Osteoblast (primary cell): ENCODE measurements at regions not wholly inside any gene's neighbourhood (a gene's known extent, or its start where the extent isn't known, plus 50 kb on each side); places are given as distances from the start of the nearest gene placed in this dataset.

Source experiments
- DNase-seq: peaks from one replicate; pipeline ENCODE4 v3.0.0; 2011; ENCODE audit warnings: low spot score, mixed read lengths; ENCODE audit not compliant: insufficient read length; ENCODE audit errors: missing footprints
- H2AFZ ChIP-seq: 2 replicates; pipeline ENCODE4 v1.6.0; 2011; ENCODE audit warnings: mild to moderate bottlenecking, low read length
- H3K27ac ChIP-seq: 2 replicates; pipeline ENCODE4 v1.5.1; 2011; ENCODE audit warnings: mild to moderate bottlenecking, low read depth, low read length, moderate library complexity
- H3K27me3 ChIP-seq: 2 replicates; pipeline ENCODE4 v1.6.0; 2012; ENCODE audit warnings: mild to moderate bottlenecking, control low read depth, inconsistent platforms, low read length, moderate library complexity; ENCODE audit not compliant: insufficient read depth
- H3K36me3 ChIP-seq: 2 replicates; pipeline ENCODE4 v1.5.1; 2011; ENCODE audit warnings: mild to moderate bottlenecking, low read length, control low read depth, moderate library complexity; ENCODE audit not compliant: insufficient read depth
- H3K4me1 ChIP-seq: 2 replicates; pipeline ENCODE4 v1.5.1; 2011; ENCODE audit warnings: mild to moderate bottlenecking, low read length, control low read depth, moderate library complexity; ENCODE audit not compliant: insufficient read depth
- H3K4me2 ChIP-seq: 2 replicates; pipeline ENCODE4 v1.6.0; 2011; ENCODE audit warnings: mild to moderate bottlenecking, low read length; ENCODE audit not compliant: insufficient read depth
- H3K4me3 ChIP-seq: fragments of 200-600 bp; sonication (generic); 3 replicates; pipeline ENCODE4 v1.5.1; 2012; ENCODE audit warnings: mild to moderate bottlenecking, low read length, inconsistent platforms; ENCODE audit not compliant: insufficient read depth
- H3K79me2 ChIP-seq: 2 replicates; pipeline ENCODE4 v1.6.0; 2012; ENCODE audit warnings: mild to moderate bottlenecking, low read length, control low read depth, inconsistent platforms; ENCODE audit not compliant: insufficient read depth
- H3K9me3 ChIP-seq: 2 replicates; pipeline ENCODE4 v1.5.1; 2011; ENCODE audit warnings: low read depth, low read length, control low read depth
- H4K20me1 ChIP-seq: 2 replicates; pipeline ENCODE4 v1.6.0; 2012; ENCODE audit warnings: mild to moderate bottlenecking, low read length, control low read depth; ENCODE audit not compliant: insufficient read depth
- TF ChIP-seq, protein P1 (sequence below): IDR thresholded peaks from 2 replicates; pipeline ENCODE4 v1.5.1; 2011; ENCODE audit warnings: mild to moderate bottlenecking, low read depth, low read length, moderate library complexity; ENCODE audit errors: extremely low read depth

GRCh38 chr12:94027561-94027960 lies 120.8 kb upstream of the PLXNC1 start:
- Histone ChIP-seq H4K20me1 (no peaks in the 10 kb centered on the region), H3K27me3 (peaks cover 3% of the 10 kb centered on the region), H3K79me2 (no peaks in the 10 kb centered on the region), H2AFZ (no peak overlapping the region), H3K9me3 (no peaks in the 10 kb centered on the region), H3K4me1 (no peaks in the 10 kb centered on the region), H3K36me3 (no peaks in the 10 kb centered on the region), H3K27ac (no peak overlapping the region), H3K4me3 (no peak overlapping the region), H3K4me2 (no peak overlapping the region)
- TF ChIP-seq, protein P1, sequence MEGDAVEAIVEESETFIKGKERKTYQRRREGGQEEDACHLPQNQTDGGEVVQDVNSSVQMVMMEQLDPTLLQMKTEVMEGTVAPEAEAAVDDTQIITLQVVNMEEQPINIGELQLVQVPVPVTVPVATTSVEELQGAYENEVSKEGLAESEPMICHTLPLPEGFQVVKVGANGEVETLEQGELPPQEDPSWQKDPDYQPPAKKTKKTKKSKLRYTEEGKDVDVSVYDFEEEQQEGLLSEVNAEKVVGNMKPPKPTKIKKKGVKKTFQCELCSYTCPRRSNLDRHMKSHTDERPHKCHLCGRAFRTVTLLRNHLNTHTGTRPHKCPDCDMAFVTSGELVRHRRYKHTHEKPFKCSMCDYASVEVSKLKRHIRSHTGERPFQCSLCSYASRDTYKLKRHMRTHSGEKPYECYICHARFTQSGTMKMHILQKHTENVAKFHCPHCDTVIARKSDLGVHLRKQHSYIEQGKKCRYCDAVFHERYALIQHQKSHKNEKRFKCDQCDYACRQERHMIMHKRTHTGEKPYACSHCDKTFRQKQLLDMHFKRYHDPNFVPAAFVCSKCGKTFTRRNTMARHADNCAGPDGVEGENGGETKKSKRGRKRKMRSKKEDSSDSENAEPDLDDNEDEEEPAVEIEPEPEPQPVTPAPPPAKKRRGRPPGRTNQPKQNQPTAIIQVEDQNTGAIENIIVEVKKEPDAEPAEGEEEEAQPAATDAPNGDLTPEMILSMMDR = no peak
- DNase-seq = no peak

GRCh38 chr12:94031763-94032162 lies 116.6 kb upstream of the PLXNC1 start:
- no peaks in the 10 kb centered on the region for H3K79me2 ChIP-seq
- DNase-seq = no peak
- TF ChIP-seq, protein P1 = no peak
- H3K27me3 ChIP-seq = peaks cover 7% of the 10 kb centered on the region
- H3K4me1 ChIP-seq = no peaks in the 10 kb centered on the region
- H4K20me1 ChIP-seq = no peaks in the 10 kb centered on the region
- H3K4me2 ChIP-seq = no peak overlapping the region
- H3K36me3 ChIP-seq = no peaks in the 10 kb centered on the region
- no peak overlapping the region for H2AFZ ChIP-seq
- no peak overlapping the region for H3K4me3 ChIP-seq
- no peak overlapping the region for H3K27ac ChIP-seq
- H3K9me3 ChIP-seq = no peaks in the 10 kb centered on the region

- DNase-seq = no peak
- Histone ChIP-seq H3K27me3 (peaks cover 7% of the 10 kb centered on the region), H3K27ac (no peak overlapping the region), H3K4me3 (no peak overlapping the region), H3K79me2 (no peaks in the 10 kb centered on the region), H2AFZ (no peak overlapping the region), H3K4me2 (no peak overlapping the region), H4K20me1 (no peaks in the 10 kb centered on the region), H3K36me3 (no peaks in the 10 kb centered on the region), H3K9me3 (no peaks in the 10 kb centered on the region), H3K4me1 (no peaks in the 10 kb centered on the region)
- TF ChIP-seq, protein P1 = no peak
These were observed 116.0 kb upstream of the PLXNC1 start for GRCh38 chr12:94032368-94032767.

DNA sequence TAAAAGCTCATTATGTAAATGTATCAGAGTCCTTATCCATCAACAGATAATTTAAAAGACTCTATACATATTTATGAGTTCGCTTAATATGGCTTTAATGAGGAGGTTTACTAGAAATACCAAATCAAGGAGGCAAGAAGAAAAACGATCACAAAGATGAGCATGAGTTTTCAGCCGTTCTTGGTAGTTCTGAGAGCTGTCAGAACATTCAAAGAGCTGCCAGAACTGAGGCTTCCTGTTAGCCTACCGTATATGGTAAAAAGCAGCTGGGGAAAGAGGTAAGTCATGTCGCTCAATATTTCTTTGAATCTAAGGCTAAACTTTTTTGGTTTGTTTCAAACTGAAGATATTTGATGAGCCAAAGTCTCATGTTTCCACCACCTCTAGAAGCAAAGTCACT lies 115.3 kb upstream of the PLXNC1 start:
- Histone ChIP-seq H3K79me2 (no peaks in the 10 kb centered on the region), H3K27ac (no peak overlapping the region), H3K9me3 (no peaks in the 10 kb centered on the region), H3K4me3 (no peak overlapping the region), H2AFZ (no peak overlapping the region), H3K4me2 (no peak overlapping the region), H4K20me1 (no peaks in the 10 kb centered on the region), H3K4me1 (no peaks in the 10 kb centered on the region), H3K36me3 (no peaks in the 10 kb centered on the region), H3K27me3 (peaks cover 7% of the 10 kb centered on the region)
- no peak for DNase-seq
- TF ChIP-seq, protein P1 = no peak
